GM18505 (cell line): ENCODE measurements at regions not wholly inside any gene's neighbourhood (a gene's known extent, or its start where the extent isn't known, plus 50 kb on each side); places are given as distances from the start of the nearest gene placed in this dataset.
A peak's percentile ranks its signal among the peaks of the same experiment; 100 is the strongest.

ENCODE experiments used
- ATAC-seq: cut with Tn5 transposase; IDR thresholded peaks from one replicate; pipeline ENCODE4 v1.9.1; 2021; ENCODE audit not compliant: unreplicated experiment
- POLR2A ChIP-seq: IDR thresholded peaks from 4 replicates; pipeline ENCODE4 v1.6.1; 2011; ENCODE audit warnings: borderline replicate concordance; ENCODE audit not compliant: insufficient read depth, insufficient read length; ENCODE audit errors: extremely low read depth

DNA sequence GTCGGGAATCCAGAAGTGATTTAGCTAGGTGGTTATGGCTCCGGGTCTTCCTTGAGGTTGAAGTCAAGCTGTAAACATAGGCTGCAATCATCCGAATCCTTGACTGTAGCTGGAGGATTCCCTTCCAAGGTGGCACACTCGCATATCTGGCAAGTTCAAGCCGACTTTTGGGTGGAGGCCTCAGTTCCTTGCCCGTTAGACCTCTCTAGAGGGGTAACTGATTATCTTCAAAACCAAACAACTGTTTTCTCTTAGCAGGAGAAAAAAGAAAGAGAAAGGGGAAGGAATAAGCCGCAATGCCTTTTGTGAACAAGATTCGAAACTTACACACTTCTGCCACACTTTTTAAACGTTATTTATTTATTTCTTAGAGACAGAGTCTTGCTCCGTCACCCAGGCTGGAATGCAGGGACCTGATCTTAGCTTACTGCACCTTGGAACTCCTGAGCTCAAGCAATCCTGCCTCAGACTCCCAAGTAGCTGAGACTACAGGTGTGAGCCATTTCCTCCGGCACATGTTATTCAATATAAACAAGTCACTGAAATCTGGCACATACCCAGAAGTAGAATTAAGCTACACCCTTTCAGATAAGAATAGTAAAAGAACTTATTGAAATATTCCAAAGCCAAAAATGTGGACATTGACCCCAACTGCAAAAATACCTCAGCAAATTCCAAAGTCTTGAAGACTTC, 76.3 kb downstream of the HFE start:
- ATAC-seq = no peak
- TF ChIP-seq POLR2A = no peak

- no peak for TF ChIP-seq POLR2A
- ATAC-seq = no peak
Measured at GRCh38 chr6:26164120-26164505, 76.9 kb downstream of the HFE start.

GRCh38 chr6:26165261-26165790, 78.1 kb downstream of the HFE start:
- ATAC-seq = no peak

DNA sequence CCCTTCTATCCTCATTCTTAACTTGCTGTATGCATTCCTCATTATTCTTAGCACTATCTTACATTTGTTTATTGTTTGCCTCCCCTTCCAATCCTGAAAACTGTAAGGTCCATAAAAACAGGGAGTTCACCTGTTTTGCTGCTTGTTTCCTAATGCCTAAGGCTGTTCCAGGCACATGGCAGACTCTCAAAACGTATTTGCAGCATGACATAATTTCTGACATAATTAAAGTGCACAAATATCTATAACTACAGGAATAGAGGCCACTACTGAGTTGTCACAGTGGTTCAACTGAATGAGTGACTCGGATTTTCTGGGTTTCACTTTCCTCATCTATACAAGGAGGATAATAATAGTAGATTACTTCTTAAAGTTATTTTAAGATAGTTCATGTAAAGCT, 83.0 kb downstream of the HFE start:
- ATAC-seq = no peak
- no peak for TF ChIP-seq POLR2A

More at GRCh38 chr6:26165261-26165790, 78.1 kb downstream of the HFE start:
- no peak for TF ChIP-seq POLR2A

DNA sequence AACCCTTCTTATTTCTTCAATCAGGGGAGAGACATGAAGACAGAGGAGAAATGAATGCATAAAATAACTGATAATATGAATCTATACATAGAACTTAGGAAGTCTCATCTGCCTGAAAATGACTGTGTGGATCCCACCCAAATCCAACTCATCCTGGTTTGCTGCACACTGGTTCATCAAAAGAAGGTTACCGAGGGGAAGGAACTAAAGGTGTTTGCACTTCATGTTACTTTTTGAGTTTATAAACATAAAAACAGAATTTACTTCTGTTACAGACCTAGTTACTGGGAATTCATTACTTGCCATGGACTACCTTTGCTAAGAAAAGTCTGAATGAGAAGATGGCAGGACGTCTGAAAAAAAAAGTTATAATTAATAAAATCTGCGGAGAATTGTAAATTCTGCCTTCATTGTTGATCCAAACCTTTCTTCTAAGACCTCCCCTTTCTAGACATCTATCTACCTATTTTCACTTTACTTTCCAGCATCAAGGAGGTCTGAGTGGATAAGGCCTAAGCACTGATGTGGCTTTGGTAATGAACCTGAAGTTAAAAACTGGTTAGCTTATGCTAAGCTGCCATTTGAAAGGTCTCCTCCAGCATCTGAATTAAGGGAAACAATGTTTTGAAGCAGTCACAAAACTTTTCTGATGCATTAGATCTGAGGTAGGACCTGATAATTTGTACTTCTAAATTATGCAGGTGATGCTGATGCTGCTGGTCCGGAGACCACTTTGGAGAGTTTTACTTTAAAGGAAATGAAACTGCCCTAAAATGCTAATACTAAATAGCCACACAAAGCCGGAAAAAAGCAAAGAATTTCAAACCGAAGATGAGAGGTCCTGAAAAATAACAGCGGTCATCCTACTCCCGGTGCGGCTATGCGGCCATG, 84.0 kb downstream of the HFE start:
- no peak for TF ChIP-seq POLR2A
- ATAC-seq = peak; percentile 10

DNA sequence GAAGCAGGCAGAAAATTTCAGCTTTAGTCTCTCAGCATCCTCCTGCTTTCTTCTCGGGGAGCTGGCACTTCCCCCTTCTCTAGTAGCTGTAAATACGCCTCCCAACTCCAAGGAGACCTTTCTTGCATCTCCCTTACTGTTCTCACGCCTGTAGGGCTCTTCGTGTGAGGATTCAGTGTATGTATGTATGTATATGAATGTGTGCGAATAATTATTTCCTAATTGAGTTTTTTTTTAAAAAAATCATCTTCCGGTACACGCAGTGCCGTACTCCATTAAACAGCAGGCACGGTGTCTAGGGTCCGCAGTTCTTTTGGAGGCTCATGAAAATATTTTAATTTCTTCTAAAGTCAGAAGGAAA, 85.4 kb downstream of the HFE start:
- ATAC-seq = peak; percentile 22
- TF ChIP-seq POLR2A = peak; percentile 33

DNA sequence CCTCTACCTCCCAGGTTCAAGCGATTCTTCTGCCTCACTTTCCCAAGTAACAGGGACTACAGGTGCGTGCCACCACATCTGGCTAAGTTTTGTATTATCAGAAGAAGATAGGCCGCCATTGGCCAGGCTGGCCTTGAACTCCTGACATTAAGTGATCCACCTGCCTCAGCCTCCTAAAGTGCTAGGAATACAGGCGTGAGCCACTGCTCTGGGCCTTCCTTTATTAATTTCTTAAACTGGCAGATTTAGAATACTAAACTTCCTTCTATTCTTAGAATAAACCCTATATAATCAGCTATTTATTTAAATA, 86.6 kb downstream of the HFE start:
- no peak for ATAC-seq
- TF ChIP-seq POLR2A = no peak

DNA sequence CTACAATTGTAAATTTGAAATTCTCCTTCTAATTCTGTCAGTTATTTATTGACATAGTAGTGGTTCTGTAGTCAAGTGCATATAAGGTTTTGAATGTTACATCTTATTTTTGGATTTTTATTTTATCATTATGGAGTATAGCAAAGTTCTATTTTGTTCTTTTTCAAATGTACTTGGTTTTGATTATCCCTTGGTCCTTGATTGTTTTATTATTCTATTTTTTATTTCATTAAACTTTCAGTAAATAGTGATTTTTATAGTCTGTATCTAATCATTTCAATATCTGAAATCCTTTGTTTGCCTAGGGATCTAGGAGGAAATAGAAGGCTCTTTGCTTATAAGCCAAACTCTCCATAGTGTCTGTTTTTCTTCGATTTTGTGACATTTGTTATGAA, 87.8 kb downstream of the HFE start:
- TF ChIP-seq POLR2A = no peak
- no peak for ATAC-seq

DNA sequence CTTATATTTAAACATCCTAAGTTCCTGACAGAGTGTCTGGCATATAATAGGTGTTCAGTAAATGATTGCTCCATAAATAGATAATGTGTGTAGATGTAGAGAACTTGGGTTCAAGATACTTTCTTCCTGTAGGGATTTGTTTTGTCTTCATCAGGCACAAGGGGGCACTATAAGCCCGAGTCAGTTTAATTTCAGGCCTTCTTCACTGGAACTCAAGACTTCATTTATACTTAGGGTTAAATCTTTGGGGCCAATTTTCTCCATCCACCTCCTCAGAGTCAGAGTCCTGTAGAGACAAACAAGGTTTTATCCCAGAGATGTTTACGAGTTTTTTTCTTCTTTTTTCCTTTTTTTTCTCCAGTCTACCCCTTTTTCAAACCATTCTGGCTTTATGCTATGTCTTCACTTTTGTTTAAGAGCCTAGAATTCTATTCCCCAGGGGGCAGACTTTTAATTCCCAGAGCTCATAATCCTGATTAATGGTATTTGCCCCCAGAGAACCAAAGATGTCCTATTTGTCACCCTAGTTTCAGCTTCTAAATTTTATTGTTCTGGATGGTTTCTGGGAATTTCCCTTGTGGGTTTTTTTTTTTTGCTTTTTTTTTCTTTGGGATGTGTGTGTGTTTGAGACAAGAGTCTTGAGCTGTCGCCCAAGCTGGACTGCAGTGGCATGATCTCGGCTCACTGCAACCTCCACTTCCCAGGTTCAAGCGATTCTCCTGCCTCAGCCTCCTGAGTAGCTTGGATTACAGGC, 88.4 kb downstream of the HFE start:
- no peak for ATAC-seq
- no peak for TF ChIP-seq POLR2A

GRCh38 chr6:26179675-26180074, 92.4 kb downstream of the HFE start:
- no peak for ATAC-seq

GRCh38 chr6:26180346-26180745, 93.1 kb downstream of the HFE start:
- TF ChIP-seq POLR2A = no peak
- ATAC-seq = no peak

More at GRCh38 chr6:26179675-26180074, 92.4 kb downstream of the HFE start:
- TF ChIP-seq POLR2A = no peak

GRCh38 chr6:26183237-26183580, 96.0 kb downstream of the HFE start:
- no peak for TF ChIP-seq POLR2A
- ATAC-seq = no peak

GRCh38 chr6:26183581-26184366, 96.5 kb downstream of the HFE start:
- peak; percentile 72 for TF ChIP-seq POLR2A
- ATAC-seq = peak; percentile 50
